Activated naive CD4-positive, alpha-beta T cell treated with anti-CD3 and anti-CD28 coated beads, Interleukin-2, amount 50 U/mL, for 24 hours (primary cell): ENCODE measurements at regions not wholly inside any gene's neighbourhood (a gene's known extent, or its start where the extent isn't known, plus 50 kb on each side); places are given as distances from the start of the nearest gene placed in this dataset.

Experiments
- H3K27ac Mint-ChIP-seq: one replicate; pipeline ENCODE4 v1.8.0; 2021; ENCODE audit warnings: mild to moderate bottlenecking, mixed read lengths
- H3K27me3 Mint-ChIP-seq: one replicate; pipeline ENCODE4 v1.8.0; 2021; ENCODE audit warnings: mixed read lengths
- H3K36me3 Mint-ChIP-seq: one replicate; pipeline ENCODE4 v1.8.0; 2021; ENCODE audit warnings: mixed read lengths
- H3K4me1 Mint-ChIP-seq: one replicate; pipeline ENCODE4 v1.8.0; 2021; ENCODE audit warnings: mixed read lengths
- H3K4me3 Mint-ChIP-seq: one replicate; pipeline ENCODE4 v1.8.0; 2021; ENCODE audit warnings: mild to moderate bottlenecking, mixed read lengths
- H3K9me3 Mint-ChIP-seq: one replicate; pipeline ENCODE4 v1.8.0; 2021; ENCODE audit warnings: mixed read lengths

DNA sequence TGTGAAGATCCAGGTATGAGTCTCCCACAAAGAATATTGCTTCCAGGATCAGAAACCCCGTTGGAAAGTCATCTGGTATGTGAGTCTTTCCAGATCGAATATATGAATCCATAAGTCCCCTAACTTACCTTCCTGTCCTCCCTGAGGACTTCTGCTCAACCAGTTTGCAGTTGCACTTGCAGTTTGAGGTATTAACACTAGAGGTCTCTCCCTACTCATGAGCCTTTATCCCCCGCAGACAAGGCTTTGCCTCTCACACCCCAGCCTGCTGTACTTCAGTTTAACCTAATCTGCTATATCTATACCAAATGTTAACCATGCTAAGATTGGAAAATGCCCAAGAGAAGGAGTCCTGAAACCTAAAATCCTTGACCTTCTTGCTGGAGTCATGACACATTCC is 135.3 kb upstream of the DEFB112 start:
- Mint-ChIP-seq H3K4me3 (no peak overlapping the region), H3K9me3 (peaks cover 6% of the 10 kb centered on the region), H3K27me3 (no peaks in the 10 kb centered on the region), H3K4me1 (no peaks in the 10 kb centered on the region), H3K27ac (no peak overlapping the region), H3K36me3 (no peaks in the 10 kb centered on the region)

DNA sequence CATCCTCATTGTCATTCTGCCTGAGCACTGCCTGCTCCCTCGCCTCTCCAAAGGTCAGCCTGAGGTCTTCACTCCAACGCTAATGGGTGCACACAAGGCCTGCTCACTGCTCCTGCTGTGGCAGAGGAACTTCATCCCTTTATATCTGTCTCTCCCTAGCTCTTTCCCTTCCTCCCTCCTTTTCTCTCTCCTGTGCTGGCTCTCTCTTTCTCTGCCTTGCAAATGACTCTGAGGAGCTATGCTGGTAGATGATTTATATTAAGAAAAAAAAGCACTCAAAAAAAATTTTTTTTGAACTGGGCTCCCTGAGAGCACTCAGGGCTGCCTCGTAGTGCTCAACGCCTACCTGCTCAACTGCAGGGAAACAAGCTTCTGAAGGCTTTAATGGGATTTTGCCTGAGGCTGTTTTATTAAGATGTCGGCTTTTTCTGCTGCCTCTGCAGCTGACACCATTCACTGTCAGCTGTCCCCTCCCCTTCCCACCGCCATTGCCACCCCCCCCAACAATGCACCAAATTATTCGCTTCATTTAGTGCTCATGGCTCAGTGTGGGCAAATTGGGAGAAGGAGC is 137.7 kb upstream of the DEFB112 start:
- H3K4me3 Mint-ChIP-seq, result no peak overlapping the region
- H3K27me3 Mint-ChIP-seq, result no peaks in the 10 kb centered on the region
- H3K4me1 Mint-ChIP-seq, result no peaks in the 10 kb centered on the region
- H3K9me3 Mint-ChIP-seq, result peaks cover 13% of the 10 kb centered on the region
- no peak overlapping the region for H3K27ac Mint-ChIP-seq
- no peaks in the 10 kb centered on the region for H3K36me3 Mint-ChIP-seq

DNA sequence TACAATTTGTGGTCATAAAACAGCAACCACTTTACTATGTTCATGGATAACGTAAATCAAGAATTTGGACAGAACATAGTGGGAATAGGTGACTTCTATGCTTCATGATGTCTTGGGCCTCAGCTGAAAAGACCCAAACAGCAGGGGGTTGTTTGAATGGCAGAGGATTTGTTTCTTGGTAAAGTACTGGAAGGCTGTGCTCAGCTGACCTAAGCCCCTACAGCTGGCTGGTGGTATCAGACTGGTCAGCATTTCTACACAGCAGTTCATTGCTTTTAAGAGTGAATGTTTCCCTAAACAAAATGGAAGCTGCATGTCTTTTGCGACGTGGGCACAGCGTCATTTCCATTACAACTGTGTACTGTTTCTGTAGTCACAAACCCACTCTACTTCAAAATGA is 148.5 kb upstream of the DEFB112 start:
- Mint-ChIP-seq H3K27me3 (no peaks in the 10 kb centered on the region), H3K4me3 (no peak overlapping the region), H3K4me1 (no peaks in the 10 kb centered on the region), H3K27ac (no peak overlapping the region), H3K36me3 (no peaks in the 10 kb centered on the region), H3K9me3 (no peaks in the 10 kb centered on the region)

DNA sequence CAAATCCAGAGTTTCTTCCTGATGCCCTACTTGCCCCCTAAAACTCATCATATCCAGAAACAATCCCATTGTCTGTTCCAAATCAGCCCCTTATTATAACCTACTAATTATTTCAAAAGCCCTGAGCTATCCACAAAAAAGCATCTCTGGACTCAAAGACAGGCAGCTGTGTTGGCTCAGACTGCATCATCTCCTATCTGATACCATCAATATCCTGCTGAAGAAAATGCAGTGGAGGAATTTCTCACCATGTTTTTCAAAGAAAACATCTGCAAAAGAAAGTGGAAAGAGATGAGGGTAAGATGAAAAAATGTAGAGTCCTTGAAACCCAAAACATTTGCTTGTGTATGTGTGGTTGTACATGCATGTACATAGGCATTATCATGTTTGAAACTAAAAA is 153.0 kb upstream of the DEFB112 start:
- Mint-ChIP-seq H3K9me3 (peaks cover 4% of the 10 kb centered on the region), H3K27me3 (no peaks in the 10 kb centered on the region), H3K4me3 (no peak overlapping the region), H3K36me3 (no peaks in the 10 kb centered on the region), H3K4me1 (no peaks in the 10 kb centered on the region), H3K27ac (no peak overlapping the region)

DNA sequence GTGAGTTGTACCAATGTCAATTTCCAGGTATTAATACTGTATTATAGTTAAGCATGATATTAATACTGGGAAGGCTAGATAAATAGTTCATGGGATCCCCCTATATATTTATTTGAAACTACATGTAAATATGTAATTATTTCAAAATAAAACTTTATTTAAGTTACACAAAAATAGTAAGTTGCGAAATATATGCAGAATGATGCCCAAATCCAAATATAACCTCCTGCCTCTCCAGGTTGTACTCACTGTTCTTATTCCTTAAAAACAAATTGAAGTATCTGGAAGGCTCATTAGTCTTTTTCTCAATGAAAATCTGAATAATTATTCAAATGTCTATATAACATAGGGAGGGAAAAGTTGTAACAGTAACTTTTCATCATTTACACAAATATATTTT is 161.9 kb upstream of the DEFB112 start:
- Mint-ChIP-seq H3K27ac (no peak overlapping the region), H3K9me3 (peaks cover 5% of the 10 kb centered on the region), H3K4me3 (no peak overlapping the region), H3K36me3 (no peaks in the 10 kb centered on the region), H3K4me1 (no peaks in the 10 kb centered on the region), H3K27me3 (no peaks in the 10 kb centered on the region)

DNA sequence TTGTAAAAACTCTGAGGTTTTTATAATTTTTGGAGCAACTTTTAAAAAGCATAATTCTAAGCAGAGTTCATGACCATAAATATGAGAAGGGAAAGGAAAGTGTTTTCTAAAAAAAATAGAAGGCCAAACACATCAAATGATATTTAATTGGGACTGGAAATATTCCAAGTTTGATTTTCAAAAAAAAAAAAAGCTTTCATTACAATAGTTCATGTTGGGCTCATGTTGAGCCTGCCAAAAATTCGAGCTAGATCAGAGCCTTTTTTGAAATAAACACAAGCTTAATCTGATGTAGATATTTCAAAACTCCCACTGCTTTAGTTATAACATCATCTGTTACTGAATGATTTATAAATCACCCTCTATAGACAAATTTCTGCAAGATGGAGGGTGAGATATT is 163.4 kb upstream of the DEFB112 start:
- peaks cover 5% of the 10 kb centered on the region for H3K9me3 Mint-ChIP-seq
- no peaks in the 10 kb centered on the region for H3K27me3 Mint-ChIP-seq
- H3K36me3 Mint-ChIP-seq, result no peaks in the 10 kb centered on the region
- no peaks in the 10 kb centered on the region for H3K4me1 Mint-ChIP-seq
- H3K4me3 Mint-ChIP-seq, result no peak overlapping the region
- H3K27ac Mint-ChIP-seq, result no peak overlapping the region

DNA sequence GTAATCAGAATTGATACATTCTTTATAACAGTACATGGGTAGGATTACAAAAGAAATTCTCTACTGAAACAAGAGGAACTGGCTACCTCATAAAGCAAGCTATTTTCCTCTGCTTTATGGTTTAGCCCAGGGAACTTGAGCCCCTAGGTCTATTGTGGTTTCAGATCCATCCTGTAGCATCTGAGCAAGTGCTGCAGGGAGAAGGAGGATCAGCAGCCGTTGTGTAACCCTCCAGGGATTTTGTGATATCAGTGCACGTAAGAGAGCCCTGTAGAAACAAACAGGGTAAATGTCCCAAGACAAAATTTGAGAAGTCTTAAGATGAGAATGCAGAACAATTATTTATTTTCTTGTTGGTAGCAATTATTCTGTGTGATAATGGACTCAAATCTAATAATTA is 165.2 kb upstream of the DEFB112 start:
- Mint-ChIP-seq H3K9me3 (no peaks in the 10 kb centered on the region), H3K4me3 (no peak overlapping the region), H3K4me1 (no peaks in the 10 kb centered on the region), H3K27ac (no peak overlapping the region), H3K27me3 (no peaks in the 10 kb centered on the region), H3K36me3 (no peaks in the 10 kb centered on the region)

DNA sequence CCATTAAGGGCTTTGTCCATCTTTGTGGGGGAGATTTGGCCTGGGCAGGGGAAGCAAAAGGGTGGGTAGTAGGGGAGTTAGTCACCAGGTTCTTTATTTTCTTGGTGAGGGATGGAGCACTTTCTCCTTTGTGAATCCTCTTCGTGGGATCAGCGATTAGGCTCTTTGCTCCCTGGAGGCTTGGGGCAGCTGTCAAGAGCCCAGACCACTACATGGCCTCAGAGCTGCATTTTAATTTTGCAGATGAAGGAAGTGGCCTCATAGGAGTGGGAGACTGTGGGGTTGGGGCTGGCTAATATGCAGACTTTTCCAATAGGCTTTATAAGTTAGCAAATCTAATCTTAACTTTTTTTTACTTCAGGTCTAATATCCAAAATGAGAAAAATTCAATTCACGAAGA is 168.1 kb upstream of the DEFB112 start:
- H3K36me3 Mint-ChIP-seq, result no peaks in the 10 kb centered on the region
- no peak overlapping the region for H3K27ac Mint-ChIP-seq
- H3K4me1 Mint-ChIP-seq, result no peaks in the 10 kb centered on the region
- H3K27me3 Mint-ChIP-seq, result no peaks in the 10 kb centered on the region
- peaks cover 4% of the 10 kb centered on the region for H3K9me3 Mint-ChIP-seq
- H3K4me3 Mint-ChIP-seq, result no peak overlapping the region

DNA sequence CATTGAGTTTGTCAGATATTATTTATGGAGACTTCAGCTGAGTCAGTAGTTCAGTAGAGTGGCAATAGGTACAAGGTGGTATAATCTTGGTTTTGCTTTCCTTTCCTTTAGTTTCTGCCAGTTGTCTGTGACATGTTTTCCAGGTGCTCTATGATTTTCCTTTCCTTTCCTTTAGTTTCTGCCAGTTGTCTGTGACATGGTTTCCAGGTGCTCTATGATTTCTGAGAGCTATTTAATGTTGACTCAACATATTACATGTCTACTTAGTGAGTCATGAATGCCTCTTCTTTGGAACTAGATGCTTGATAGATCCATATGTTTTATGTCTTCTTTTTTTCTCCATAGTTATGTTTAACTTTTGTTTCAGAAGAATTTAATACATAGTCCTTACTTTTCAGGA is 186.4 kb upstream of the DEFB112 start:
- Mint-ChIP-seq H3K4me1 (no peaks in the 10 kb centered on the region), H3K4me3 (no peak overlapping the region), H3K27me3 (no peaks in the 10 kb centered on the region), H3K9me3 (peaks cover 14% of the 10 kb centered on the region), H3K27ac (no peak overlapping the region), H3K36me3 (no peaks in the 10 kb centered on the region)

DNA sequence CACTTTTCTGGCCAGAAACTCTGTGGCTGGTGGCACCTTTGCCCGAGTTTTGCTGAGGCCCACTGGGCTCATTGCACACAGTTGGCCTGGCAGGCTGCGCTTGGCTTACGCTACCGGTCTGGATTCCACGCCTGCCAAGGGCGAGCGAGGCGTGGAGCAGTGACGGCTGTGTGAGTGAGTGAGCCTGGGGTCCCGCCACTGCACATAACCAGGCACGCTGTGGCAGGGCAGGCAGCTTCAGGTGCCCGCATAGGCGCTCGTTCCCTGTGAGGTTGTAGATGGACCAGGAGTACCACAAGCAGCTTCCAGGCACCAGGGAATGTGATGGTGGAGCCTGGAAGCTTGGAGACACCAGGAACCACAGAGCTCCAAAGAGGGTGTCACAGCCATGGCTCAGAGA is 190.1 kb upstream of the DEFB112 start:
- Mint-ChIP-seq H3K27me3 (no peaks in the 10 kb centered on the region), H3K4me1 (no peaks in the 10 kb centered on the region), H3K4me3 (no peak overlapping the region), H3K36me3 (no peaks in the 10 kb centered on the region), H3K27ac (no peak overlapping the region), H3K9me3 (peaks cover 6% of the 10 kb centered on the region)

DNA sequence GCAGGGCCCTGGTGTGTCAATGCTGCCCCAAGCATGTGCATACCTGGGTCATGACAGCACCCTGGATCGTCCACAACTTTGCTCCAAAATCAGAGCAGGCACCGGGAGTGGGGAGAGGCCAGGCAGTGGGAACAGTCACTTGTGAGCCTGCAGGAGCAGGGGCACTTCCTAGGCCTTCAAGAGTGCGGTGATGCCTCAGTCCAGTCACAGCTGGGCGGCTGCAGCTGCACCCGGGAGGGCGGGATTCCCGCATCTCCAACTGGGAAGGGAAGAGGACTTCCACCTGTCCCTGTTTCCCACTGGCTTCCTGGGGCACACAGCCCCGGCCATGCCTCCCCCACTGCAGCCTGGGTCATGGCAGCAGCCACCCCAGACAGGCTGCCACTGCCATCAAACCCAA is 191.3 kb upstream of the DEFB112 start:
- H3K4me1 Mint-ChIP-seq, result no peaks in the 10 kb centered on the region
- H3K36me3 Mint-ChIP-seq, result no peaks in the 10 kb centered on the region
- H3K4me3 Mint-ChIP-seq, result no peak overlapping the region
- no peak overlapping the region for H3K27ac Mint-ChIP-seq
- no peaks in the 10 kb centered on the region for H3K9me3 Mint-ChIP-seq
- H3K27me3 Mint-ChIP-seq, result no peaks in the 10 kb centered on the region

DNA sequence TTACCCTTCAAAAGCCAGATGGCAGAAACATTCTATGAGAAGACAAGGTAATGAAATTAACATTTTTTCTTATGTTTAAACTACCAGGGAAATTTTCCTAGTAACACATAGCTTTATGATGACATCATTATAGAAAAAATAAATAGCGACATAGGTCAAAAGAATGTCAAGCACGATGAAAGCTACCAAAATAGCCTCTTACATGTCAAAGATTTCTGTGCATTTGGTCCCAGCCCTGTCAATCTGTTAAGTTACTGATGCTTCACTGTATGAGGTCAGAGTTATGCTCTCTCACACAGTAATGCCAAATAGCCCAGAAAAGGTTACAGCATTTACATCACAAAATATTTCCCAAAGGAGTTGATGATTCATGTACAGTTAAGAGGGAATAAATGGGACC is 199.8 kb upstream of the DEFB112 start:
- H3K36me3 Mint-ChIP-seq, result no peaks in the 10 kb centered on the region
- H3K27me3 Mint-ChIP-seq, result no peaks in the 10 kb centered on the region
- H3K9me3 Mint-ChIP-seq, result no peaks in the 10 kb centered on the region
- no peaks in the 10 kb centered on the region for H3K4me1 Mint-ChIP-seq
- H3K27ac Mint-ChIP-seq, result no peak overlapping the region
- no peak overlapping the region for H3K4me3 Mint-ChIP-seq

DNA sequence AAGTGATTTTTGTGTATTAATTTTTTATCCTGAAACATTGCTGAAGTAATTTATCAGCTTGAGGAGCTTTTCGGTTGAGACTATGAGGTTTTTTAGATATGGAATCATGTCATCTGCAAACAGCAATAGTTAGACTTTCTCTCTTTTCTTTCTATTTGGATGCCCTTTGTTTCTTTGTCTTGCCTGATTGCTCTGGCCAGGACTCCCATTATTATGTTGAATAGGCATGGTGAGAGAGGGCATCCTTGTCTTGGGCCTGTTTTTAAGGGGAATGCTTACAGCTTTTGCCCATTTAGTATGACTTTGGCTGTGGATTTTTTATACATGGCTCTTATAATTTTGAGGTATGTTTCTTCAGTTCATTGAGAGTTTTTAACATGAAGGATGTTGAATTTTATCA is 207.6 kb upstream of the DEFB112 start:
- H3K4me1 Mint-ChIP-seq, result no peaks in the 10 kb centered on the region
- H3K27me3 Mint-ChIP-seq, result no peaks in the 10 kb centered on the region
- no peaks in the 10 kb centered on the region for H3K9me3 Mint-ChIP-seq
- no peaks in the 10 kb centered on the region for H3K36me3 Mint-ChIP-seq
- no peak overlapping the region for H3K4me3 Mint-ChIP-seq
- no peak overlapping the region for H3K27ac Mint-ChIP-seq

DNA sequence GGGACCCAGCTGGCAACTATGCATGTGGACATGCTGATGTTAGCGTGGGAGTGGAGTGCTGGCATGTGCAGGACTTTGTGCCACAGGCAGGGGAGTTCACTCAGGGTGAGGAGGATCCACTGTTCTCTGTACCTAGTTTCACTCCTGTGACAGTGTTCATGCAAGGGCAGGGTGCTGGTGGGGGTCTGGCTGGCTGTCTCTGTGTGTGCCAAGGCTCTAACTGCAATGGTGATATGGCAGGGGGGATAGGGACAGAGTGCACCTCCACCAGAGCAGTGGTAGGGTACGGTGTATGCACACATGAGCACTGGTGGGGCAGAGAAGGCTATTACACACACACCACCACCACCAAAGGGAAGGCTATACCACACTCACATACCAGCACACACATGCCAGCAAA is 210.2 kb upstream of the DEFB112 start:
- Mint-ChIP-seq H3K4me3 (no peak overlapping the region), H3K27ac (no peak overlapping the region), H3K4me1 (no peaks in the 10 kb centered on the region), H3K9me3 (no peaks in the 10 kb centered on the region), H3K27me3 (no peaks in the 10 kb centered on the region), H3K36me3 (no peaks in the 10 kb centered on the region)

DNA sequence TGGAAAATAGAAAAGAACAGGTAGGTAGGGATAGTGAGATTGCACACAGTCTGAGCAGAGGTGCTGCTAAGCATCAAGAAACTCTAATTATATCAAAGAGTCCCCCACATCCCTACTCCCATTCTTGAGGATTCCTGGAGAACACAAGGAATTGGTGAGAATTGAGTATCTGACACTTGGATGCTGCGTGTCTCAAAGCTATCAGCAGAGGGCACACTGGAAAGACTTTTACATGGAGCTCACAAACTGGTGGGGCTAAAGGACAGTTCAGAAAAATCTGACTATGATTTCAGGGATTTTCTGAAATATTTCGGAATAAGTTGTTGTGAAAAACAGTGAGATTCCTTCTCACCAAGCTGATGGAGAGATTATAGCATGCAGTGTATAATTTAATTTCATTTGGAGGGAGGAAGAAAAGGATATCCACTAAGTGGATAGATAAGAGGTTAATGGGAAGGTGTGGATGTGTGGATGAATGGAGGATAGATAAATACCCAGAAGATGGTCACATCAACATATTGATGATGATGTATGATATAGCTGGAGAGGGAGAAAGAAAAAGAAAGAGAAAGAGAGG is 215.4 kb upstream of the DEFB112 start:
- Mint-ChIP-seq H3K4me3 (no peak overlapping the region), H3K9me3 (no peaks in the 10 kb centered on the region), H3K4me1 (no peaks in the 10 kb centered on the region), H3K36me3 (no peaks in the 10 kb centered on the region), H3K27me3 (no peaks in the 10 kb centered on the region), H3K27ac (no peak overlapping the region)

DNA sequence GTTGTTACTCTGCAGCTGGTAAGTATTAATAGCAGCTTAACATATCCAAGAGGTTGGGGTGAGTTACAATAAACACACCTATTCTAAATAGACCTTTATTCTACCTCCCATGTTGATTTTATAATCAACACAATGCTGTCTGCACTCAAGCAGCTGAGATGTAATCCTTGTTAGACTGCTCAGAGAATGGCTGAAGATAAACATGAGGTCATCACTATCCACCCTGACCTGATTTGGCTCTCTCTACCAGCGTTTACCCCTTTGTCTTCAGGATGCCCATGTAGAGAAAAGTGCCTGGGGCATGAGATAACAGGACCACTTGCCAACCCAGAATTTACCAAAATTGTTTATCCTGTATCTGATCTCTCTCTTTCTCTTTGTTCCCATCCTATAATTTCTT is 220.7 kb upstream of the DEFB112 start:
- H3K27me3 Mint-ChIP-seq, result no peaks in the 10 kb centered on the region

DNA sequence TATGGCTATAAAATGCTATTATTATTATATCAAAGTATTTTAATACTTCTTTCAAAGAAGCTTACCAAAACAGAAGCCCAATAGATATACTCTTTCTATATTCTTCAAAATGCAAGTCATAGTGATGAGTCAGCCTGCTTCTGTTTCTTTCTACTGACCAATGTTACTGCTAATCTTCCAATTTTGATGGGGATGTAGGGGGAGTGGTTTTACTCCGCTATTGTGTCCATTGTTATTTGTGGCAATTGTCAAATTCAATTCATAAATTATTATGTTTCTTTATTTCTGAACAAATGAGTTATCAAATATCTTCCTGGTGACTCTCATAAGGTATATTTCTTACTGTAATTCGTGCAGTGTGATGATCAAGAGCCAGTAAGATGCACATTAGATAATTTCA is 221.5 kb upstream of the DEFB112 start:
- no peaks in the 10 kb centered on the region for H3K36me3 Mint-ChIP-seq
- H3K27me3 Mint-ChIP-seq, result no peaks in the 10 kb centered on the region
- H3K27ac Mint-ChIP-seq, result no peak overlapping the region
- H3K4me1 Mint-ChIP-seq, result no peaks in the 10 kb centered on the region
- H3K9me3 Mint-ChIP-seq, result peaks cover 13% of the 10 kb centered on the region
- no peak overlapping the region for H3K4me3 Mint-ChIP-seq

More for the DNA sequence above, 220.7 kb upstream of the DEFB112 start:
- Mint-ChIP-seq H3K36me3 (no peaks in the 10 kb centered on the region), H3K4me3 (no peak overlapping the region), H3K4me1 (no peaks in the 10 kb centered on the region), H3K9me3 (peaks cover 13% of the 10 kb centered on the region), H3K27ac (no peak overlapping the region)
